HG03565 (cell line): ENCODE measurements at regions not wholly inside any gene's neighbourhood (a gene's known extent, or its start where the extent isn't known, plus 50 kb on each side); places are given as distances from the start of the nearest gene placed in this dataset.
A peak's percentile ranks its signal among the peaks of the same experiment; 100 is the strongest.
"Not testable (repeated sequence)": the region's sequence is repeated elsewhere in the genome, so short reads cannot be mapped to it uniquely, and the experiment has no call there.

ENCODE experiments used
- ATAC-seq: cut with Tn5 transposase; IDR thresholded peaks from one replicate; pipeline ENCODE4 v1.9.1; 2021; ENCODE audit warnings: mild to moderate bottlenecking, moderate library complexity; ENCODE audit not compliant: unreplicated experiment

- ATAC-seq = no peak
Measured at GRCh38 chr10:83706952-83707582, 432.2 kb upstream of the GHITM start.

GRCh38 chr10:83713423-83713822 is 425.9 kb upstream of the GHITM start:
- ATAC-seq = no peak

GRCh38 chr10:83723080-83723479 is 416.2 kb upstream of the GHITM start:
- no peak for ATAC-seq

- ATAC-seq = peak; percentile 91
Measured at GRCh38 chr10:83724471-83725241, 414.7 kb upstream of the GHITM start.

GRCh38 chr10:83725567-83725966 is 413.7 kb upstream of the GHITM start:
- ATAC-seq = no peak

- ATAC-seq = no peak
Measured at GRCh38 chr10:83734278-83734677, 405.0 kb upstream of the GHITM start.

- no peak for ATAC-seq
Measured at GRCh38 chr10:83736008-83736407, 403.3 kb upstream of the GHITM start.

GRCh38 chr10:83750604-83751003 is 388.7 kb upstream of the GHITM start:
- no peak for ATAC-seq

- no peak for ATAC-seq
Measured at GRCh38 chr10:83753490-83753889, 385.8 kb upstream of the GHITM start.

GRCh38 chr10:83754857-83755256 is 384.5 kb upstream of the GHITM start:
- ATAC-seq = no peak

GRCh38 chr10:83760142-83760541 is 379.2 kb upstream of the GHITM start:
- no peak for ATAC-seq

GRCh38 chr10:83764666-83765065 is 374.6 kb upstream of the GHITM start:
- ATAC-seq = no peak

GRCh38 chr10:83765731-83766130 is 373.6 kb upstream of the GHITM start:
- ATAC-seq = no peak

GRCh38 chr10:83769281-83769820 is 370.0 kb upstream of the GHITM start:
- no peak for ATAC-seq

GRCh38 chr10:83786701-83787100 is 352.6 kb upstream of the GHITM start:
- not testable (repeated sequence) for ATAC-seq

GRCh38 chr10:83801983-83802382 is 337.3 kb upstream of the GHITM start:
- ATAC-seq = no peak

- no peak for ATAC-seq
Measured at GRCh38 chr10:83806717-83807116, 332.6 kb upstream of the GHITM start.

GRCh38 chr10:83809001-83809400 is 330.3 kb upstream of the GHITM start:
- no peak for ATAC-seq

- ATAC-seq = peak; percentile 81
Measured at GRCh38 chr10:83816942-83817341, 322.4 kb upstream of the GHITM start.

GRCh38 chr10:83817797-83818196 is 321.5 kb upstream of the GHITM start:
- no peak for ATAC-seq

GRCh38 chr10:83819609-83820008 is 319.7 kb upstream of the GHITM start:
- ATAC-seq = no peak

GRCh38 chr10:83820033-83820432 is 319.3 kb upstream of the GHITM start:
- no peak for ATAC-seq
